ENCODE measurements at regions not wholly inside any gene's neighbourhood (a gene's known extent, or its start where the extent isn't known, plus 50 kb on each side); places are given as distances from the start of the nearest gene placed in this dataset.
"Not testable (repeated sequence)": the region's sequence is repeated elsewhere in the genome, so short reads cannot be mapped to it uniquely, and the experiment has no call there.

DNA sequence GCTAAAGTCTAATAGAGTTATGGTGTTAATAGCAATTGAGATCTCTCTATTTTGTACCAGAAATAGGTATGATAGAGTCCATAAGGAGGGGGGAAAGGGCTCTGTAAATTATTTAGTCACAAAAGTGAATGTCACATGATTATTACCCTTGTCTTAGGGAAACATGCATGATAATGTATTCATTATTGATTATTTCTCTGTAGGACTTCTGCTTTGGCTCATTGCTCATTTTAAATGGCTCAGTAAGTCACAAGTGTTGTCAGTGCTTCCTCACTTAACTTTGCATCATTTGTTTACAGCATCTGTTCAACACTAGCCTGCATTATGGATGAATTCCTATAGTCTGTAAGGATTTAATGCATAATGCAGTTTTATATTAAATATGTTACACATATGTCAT is 788.8 kb upstream of the EDIL3 start:
- no peak for DNase-seq

DNA sequence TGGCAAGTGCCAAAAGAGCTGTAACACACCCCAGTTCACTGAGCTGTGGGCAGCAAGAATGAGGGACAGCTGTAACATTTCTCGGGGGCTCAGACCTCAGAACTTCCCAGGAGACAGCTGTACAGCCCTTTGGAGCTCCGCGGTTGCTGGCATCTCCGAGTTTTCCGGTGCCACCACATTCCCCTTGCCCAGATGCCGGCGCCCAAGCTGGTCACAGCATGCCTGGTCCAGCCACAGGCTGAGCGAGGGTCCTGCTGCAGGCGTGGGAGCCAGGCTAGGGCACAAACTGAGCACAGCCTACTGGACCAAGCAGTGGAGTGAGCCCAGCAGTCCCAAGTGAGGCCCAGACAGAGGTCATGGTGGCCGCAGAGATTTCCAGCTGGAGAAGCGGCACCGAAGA is 797.7 kb upstream of the EDIL3 start:
- DNase-seq = no peak

DNA sequence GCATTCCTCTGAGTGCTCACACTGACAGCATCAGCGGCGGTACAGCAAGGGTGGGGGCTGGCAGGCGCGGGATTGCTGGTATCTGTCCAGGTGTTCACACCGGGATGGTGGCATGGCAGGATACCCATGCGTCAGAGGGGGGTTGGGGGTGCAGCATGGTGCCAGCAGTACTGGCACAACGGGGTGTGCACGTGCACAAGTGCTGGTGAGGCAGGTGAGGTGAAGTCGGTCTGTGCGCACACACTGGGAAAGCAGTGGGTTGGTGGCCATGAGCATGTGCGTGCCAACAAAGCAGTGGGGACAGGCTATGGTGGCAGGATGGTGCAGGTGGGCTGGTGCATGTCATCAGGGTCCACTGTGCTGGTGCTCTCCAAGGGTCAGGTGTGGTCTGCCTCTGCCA is 819.6 kb upstream of the EDIL3 start:
- no peak for DNase-seq

DNA sequence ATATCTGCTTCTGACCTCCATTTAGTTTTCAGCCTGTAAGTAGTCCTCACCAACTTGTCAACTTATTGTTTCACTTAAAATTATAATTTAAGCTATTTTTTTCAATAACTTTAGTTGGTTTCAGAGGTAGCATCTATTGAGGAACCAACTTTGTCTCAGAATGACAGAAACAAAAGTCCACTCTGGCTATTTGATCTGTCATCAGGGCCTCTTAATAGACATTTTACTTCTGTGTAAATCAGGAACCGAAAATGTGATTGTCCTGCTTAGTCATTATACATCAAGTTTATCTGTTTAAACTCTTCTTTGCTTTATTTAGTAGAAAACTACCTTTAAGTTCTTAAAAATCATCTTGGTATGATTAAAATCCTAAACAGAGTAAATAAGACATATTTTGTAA is 820.8 kb upstream of the EDIL3 start:
- no peak for DNase-seq

DNA sequence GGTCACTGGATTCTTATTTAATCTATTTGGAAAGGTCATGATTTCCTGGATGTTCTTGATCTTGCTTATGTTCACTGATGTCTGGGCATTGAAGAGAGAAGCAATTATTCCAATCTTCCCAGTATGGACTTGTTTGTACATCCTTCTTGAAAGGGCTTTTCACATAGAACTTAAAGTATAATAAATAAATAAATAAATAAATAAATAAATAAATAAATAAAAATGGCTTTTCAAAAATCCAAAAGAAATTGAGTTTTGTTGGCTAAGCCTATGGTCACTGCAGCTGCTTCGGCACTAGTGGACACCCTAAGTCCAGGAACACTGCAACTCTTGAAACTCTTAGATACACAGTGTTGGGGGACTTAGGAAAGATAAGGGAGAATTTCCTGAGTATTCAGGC is 840.7 kb upstream of the EDIL3 start:
- no peak for DNase-seq

DNA sequence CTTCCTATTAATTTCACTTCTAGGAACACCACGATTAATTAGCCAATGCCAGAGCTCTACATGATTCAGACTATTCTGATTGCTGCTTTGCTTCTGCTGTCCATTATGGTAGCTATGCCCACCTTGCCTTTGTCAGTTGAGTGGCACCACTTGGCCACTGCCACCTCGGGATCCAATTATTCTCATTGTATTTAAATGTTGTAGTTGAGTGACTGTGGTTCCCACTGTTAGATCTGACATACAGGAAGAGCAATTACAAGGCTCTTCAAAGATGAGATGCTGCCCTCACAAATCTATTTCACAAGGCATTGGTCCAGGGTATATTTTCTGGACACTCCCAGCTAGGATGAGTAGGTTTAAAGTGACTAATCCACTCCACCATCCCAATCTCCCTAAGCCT is 864.5 kb upstream of the EDIL3 start:
- no peak for DNase-seq

DNA sequence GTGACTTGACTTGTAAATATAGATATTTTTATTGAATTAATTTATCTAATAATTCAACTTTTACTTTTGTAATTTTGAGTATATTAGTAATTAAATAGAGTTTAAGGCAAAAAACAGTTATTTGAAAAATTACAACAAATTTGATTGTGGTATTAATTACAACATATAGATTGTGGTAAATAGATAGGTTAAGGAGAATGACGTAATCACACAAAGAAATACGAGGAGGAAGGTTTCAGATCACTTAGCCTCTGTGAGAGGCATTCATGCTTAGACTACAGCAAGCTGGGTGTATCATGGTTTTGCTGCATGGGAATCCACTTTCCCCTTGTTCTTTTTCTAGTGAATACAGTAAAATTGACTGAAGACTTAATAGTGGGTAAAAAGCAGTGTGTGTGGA is 878.4 kb upstream of the EDIL3 start:
- no peak for DNase-seq

DNA sequence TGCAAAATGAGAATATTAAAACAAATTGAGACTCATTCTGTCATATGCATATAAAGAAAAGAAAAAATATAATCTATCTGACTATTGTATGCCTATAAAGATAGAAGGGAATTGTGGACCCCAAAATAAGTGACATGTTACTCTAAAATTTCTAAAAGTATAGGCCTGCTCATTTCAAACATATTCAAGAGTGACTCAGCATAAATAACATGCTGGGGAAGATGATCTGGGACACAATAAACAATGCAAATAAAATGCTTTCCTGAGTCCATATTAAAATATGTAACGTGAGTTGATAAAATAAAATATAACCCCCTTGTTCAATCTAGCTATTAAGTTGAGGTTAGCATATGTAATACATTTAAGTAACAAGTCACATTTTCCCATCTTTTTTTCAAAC is 882.0 kb upstream of the EDIL3 start:
- DNase-seq = no peak

DNA sequence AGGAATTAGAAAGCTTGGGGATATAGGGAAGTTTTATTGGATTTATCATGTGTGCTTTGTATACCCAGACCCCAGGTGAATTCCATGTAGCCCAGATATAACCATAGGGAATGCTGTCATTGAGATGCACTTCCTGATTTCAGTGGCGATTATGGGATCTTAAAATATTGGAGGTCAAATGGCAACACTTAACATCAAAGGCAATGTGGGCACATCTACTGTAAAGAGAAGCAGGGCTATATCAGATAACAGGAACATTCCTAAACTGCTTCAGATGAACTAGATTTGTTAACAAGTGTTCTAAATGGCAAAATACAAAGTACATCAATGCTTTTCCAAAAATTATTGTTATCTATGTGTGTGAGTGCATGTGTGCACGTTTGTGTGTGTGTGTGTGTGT is 883.5 kb upstream of the EDIL3 start:
- DNase-seq = no peak

DNA sequence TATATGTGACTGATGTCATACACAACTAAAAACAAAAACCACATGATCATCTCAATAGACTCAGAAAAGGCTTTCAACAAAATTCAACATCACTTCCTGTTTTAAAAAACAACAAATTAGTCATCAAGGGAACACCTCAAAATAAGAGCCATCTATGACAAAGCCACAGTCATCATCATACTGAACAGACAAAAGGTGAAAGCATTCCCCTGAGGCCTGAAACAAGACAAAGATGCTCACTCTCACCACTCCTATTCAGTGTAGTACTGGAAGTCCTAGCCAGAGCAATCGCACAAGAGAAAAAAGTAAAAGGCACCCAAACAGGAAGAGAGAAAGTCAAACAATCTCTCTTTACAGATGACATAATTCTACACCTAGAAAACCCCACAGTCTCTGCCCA is 893.5 kb upstream of the EDIL3 start:
- DNase-seq = no peak

DNA sequence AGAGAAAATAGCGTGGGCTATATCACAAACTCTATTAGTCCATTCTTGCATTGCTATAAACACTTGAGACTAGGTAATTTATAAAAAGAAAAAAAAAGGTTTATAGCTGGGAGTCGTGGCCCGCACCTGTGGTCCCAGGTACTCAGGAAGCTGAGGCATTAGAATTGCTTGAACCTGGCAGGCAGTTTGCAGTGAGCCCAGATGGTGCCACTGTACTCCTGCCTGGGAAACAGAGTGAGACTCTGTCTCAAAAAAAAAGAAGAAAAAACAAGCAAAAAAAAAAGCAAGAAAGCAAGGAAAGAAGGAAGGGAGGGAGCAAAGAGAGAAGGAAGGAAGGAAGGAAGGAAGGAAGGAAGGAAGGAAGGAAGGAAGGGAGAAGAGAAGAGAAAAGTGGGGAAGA is 904.2 kb upstream of the EDIL3 start:
- DNase-seq = no peak

DNA sequence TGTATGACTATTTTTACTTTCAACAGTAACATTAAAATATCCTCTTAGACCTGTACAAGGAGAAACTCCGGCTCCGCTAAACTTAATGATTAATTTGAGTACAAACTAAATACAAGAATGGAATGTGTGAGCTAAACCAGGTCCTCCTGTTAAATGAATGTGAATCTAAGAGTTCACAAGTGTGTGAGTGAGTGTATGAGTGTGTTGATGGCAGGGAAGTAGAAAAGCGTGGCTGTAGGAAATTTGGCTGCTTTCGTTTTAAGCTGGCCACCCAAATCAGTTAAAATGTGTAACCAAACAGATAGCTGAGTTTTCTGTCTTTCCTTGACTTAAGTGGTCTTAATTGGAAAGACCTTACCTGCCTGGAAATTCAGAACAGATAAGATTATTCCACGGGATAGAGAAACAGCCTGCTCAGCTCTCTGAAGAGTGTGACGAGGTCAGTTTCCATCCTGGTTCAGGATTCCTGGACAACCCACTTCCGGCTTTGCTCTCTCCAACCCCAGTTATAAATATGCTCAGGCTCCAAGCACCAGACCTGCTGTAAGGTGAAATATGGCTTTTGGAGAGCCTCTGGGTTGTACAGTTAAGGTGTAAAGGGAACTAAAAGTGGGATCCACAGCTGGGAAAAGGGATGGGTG is 908.6 kb upstream of the EDIL3 start:
- no peak for DNase-seq

DNA sequence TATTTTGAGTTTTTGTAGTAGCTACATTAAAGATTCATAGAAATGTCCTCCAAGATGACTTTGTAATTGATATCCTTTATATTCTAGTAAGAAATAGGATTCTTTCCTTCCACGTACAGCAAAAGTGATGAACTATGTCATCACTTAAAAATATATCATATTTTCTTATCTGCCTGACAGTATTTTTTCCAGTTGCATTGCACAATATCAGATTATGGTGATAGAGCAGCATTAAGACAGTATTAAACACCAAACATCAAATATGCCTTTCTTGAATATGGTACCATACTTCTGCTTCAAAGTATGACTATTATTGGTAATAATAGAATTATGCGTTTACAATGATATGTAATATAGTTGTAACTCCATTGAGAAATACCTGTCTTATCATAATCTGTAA is 919.8 kb upstream of the EDIL3 start:
- DNase-seq = no peak

DNA sequence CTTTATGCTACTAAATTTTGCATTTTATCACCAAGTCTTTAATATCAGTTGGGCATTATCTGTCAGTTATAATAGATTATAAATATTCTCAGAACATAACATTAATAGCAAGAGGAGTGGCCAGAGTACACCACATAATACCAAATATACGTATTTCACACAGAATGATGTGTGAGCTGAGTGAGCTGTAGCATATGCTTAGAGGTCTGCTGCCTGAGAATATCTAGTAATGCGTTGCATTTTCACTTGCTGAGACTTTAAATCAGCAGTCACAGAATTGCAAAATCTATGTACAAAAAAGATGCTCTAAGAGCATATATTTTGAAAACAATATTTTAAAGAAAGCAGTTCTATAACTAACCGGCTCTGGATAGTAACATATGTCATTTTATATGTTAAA is 921.1 kb upstream of the EDIL3 start:
- no peak for DNase-seq

DNA sequence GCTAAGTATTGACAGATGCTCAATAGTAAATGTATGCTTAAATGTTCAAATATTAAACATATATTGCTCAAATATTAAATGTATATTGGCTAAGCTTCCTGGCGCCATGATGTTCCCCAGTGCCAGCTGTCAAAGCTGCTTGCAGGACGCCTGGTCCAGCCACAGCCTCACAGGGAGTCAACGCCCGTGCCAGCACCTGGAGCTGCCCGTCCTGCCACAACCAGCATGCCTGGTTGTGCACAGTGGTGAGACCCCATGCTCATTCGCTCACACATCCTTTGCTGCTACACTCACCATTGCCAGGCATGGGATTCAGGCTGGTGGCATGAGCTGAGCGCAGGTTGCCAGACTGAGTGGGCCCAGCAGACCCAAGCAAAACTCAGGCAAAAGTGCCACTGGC is 926.9 kb upstream of the EDIL3 start:
- DNase-seq = no peak

DNA sequence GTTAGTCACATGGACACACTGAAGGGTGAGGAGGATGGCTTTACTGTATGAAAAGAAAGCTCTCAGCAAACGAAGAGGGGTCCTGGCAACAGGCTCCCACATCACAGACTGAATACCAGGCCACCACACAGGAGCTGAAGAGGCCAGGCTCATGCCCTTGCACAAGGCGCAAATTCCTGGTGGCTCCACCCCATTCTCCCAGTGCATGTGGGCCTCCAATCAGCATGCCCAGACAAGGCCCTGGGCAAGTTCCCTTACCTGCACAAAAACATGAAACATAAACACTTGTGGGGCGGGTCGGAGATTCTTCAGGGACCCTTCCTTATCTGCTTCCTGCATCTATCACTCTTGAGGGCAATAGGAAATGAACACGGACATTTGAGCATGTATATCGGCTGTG is 935.8 kb upstream of the EDIL3 start:
- DNase-seq = no peak

DNA sequence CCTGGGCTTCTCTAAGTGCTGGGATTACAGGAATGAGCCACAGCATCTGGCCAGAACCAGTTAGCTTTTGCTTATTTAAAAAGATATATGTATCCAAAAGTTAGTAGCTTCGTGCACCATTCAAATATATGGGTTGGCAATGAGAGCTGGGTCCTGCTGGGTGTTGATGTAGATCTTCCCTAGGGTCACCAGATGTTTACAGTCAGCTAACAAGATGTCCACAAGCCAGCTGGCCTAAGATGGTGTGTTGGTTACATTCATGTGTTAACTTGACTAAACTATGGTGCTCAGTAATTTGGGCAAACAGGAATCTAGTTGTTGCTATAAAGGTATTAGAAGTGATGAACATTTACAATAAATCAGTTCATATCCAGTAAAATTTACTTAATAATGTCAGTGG is 948.6 kb upstream of the EDIL3 start:
- no peak for DNase-seq

DNA sequence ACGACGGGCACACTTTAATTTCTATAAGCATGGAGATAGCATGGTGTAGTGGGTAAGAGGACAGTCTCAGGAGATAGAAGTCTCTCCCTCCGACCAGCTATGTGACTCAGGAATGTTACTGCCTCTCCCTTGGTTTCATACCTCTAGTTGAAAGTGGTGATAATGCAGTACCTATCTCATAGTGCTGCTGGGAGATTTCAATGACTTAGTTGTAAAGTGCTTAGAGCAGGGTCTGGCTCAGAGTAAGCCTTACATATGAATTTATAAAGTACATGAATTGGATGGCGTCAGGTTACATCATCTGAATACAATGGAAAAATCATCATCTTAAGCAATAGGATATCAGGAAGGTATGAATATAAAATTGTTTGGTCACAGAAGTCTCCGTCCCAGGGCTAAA is 952.8 kb upstream of the EDIL3 start:
- DNase-seq = no peak

DNA sequence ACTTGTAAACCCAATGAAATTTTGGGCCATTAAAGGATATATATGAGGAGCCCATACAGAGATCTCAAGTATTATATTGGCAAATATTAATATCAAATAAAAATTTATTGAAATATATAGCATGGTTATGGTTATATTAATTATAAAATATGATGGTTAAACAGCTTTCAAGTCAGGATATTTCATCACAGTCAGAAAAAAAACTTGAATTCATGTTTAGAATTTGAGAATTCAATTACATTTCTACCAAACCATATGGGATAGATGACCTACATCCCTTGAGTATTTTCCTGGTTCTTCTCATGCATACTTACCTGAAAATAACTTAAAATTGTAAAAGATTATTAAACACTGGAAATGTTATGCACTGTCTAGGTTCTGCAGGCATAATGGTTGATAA is 956.1 kb upstream of the EDIL3 start:
- DNase-seq = no peak

DNA sequence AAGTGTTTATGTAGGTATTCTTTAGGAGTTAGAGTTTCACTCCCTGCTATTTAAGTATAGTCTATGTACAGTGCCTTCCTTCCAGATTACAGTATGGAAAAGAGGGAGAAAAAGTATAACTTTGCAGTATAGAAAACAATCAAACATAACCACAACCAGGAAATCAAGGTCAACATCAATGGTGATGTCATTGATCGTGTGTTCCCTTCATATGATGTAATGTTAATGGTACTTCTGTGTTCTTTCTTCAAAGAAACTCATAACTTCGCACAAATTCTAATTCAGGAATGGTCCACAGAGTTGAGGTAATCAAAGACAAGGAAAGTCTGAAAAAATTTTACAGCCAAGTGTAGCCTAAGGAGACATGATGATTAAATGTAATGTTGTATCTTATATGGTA is 961.1 kb upstream of the EDIL3 start:
- DNase-seq = no peak

DNA sequence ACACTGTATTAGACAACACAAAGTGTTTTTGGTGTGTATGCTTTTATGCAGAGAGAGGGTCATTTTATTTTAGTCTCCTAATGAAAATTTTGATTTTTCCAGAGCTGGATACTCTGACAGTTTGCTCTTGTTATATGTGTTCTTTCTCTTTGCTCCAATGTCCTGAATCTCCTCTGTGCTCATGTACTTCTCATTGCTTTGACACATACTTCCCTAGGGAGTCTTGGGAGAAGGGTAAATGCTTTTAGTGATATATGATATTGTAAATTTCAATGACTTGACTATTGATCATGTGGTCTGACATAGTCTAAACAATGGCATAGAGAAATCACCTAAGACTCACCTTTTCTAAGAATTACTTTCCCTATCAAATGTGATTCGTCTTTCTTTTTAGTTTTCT is 972.6 kb upstream of the EDIL3 start:
- DNase-seq = no peak

DNA sequence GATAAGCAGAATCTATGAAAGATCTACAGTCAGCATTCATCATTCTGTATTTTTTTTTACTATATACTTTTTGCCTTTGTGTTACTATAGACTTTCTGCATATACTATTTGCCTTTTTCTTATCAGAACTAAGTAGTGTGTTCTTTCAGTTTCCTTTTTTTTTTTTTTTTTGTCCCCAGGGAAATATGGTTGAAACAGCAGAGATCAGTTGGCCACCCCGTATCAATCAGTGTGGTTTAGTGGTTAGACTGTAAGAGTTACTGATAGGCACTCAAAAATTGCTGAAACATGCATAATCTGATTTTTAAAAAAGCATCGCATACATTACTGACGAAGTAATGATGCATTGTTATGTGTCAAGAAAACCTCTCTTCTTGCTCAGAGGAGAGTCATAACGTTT is 990.8 kb upstream of the EDIL3 start:
- DNase-seq = no peak

DNA sequence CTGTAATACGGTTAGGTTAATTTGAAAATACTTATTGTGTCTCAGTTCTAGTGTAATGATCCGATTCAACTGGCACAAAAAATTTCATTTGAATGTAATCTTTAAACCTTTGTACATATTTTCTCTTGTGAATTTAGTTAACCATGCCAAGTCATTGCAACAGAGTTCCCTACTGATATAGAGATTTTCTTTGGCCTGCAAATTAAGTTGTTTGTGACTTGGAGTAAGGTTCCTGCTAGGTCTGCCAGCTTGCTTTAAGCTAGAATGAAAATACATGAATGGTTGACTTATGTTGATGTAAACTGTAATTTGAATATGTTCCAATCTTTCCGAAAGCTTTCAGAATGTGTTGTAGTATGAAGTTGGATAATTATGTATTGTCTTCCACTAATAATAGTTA is 1004.1 kb upstream of the EDIL3 start:
- DNase-seq = no peak

DNA sequence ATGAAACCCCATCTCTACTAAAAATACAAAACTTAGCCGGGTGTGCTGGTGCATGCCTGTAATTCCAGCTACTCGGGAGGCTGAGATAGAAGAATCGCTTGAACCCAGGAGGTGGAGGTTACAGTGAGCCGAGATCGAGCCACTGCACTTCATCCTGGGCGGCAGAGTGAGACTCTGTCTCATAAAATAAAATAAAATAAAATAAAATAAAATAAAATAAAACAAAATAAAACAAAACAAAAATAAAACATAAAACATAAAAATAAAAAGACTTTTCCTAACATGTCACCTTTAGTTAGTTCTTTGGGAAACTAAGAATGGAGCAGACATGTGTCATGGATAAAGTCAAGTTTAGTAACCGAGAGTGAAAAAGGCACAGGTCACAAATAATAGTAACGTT is 1007.6 kb upstream of the EDIL3 start:
- DNase-seq = not testable (repeated sequence)

DNA sequence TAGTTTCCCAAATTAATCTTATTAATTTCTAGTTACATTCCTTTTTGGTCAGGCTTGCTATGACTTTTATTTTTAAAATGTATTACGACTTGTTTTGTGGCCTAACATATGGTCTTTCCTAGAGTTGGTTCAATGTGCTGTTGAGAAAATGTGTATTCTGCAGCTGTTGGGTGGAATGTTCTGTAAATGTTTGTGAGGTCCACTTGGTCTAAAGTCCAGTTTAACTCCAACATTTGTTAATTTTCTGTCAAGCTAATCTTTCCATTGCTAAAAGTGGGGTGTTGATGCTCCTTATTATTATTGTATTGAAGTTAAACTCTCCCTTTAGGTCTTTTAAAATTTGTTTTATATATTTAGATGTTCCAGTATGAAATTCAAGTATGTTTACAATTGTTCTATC is 1010.8 kb upstream of the EDIL3 start:
- DNase-seq = no peak

DNA sequence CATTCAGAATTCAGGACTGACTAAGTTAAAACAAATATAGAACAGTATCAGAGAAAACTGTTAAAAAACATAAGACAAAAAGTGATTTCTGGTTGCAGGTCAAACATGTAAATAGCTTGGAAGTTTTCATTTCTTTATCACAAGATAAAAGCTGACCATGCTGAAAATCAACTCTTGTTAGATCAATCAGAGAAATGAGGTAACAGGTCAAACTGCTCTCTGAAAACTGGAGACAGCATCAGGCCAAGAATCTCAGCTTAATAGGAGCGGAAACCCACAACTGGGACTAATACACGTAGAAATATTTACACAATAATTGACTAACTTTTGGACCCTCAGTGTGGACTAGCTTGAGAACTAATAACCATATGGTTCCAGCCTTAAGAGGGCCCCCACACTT is 1012.8 kb upstream of the EDIL3 start:
- DNase-seq = no peak

Data from inflammatory macrophage treated with lipopolysaccharide for 1 hour (primary cell).